CD4-positive, alpha-beta T cell treated with Interleukin-21 for 1 hour (primary cell): ENCODE measurements at regions not wholly inside any gene's neighbourhood (a gene's known extent, or its start where the extent isn't known, plus 50 kb on each side); places are given as distances from the start of the nearest gene placed in this dataset.

Experiments
- DNase-seq: peaks from one replicate; pipeline ENCODE4 v3.0.0-alpha.2; 2020

DNA sequence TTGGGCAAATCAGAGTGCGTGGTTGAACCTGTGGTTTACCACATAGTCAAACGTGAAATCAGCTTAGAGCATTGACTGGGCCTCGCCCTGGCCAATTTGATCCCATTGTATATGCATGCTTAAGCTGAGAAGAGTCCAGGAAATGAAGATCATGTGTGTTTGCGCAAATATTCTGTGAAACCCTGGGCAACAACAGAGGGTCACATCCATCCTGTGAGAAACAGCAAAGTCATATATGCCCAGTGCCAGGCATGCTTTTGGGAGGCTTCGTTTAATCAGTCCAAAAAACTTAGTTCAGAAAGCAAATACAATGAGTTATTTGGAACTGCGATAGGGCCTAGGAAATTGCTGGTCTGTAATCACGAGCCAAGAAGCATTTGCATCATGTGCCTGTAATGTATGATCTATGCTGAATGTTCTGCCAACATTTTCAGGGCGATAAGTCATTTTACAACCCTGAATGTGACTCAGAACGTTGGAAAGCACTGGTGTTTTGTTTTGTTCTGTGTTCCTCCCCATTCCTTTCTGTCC, 412.1 kb upstream of the CELF2 start:
- DNase-seq: no peak

DNA sequence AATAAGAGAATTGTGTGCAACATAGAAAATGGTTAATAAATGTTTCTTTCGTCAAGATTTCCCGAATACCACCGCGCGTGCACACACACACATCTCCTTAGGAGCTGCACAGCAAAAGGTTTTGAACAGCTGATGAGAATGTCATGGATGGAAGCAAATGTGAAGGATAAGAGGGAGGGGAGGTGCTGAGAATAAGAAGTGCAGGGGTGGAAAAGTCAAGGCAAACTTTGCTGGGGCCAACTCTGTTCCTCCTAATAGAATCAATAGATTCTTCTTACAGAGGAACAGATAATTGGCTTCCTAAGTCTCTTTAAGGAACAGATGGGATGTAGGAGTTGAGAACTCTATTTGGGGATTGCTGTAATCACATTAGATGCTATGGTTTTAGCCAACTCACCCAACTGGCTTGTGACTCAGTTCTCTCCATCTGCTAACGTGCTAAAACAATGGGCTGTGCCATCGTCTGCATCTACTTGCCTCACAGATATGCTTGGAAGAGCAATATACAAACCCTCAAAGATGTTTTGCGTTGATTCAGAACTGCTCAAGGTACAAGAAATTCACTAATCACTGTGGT, 408.2 kb upstream of the CELF2 start:
- no peak for DNase-seq

DNA sequence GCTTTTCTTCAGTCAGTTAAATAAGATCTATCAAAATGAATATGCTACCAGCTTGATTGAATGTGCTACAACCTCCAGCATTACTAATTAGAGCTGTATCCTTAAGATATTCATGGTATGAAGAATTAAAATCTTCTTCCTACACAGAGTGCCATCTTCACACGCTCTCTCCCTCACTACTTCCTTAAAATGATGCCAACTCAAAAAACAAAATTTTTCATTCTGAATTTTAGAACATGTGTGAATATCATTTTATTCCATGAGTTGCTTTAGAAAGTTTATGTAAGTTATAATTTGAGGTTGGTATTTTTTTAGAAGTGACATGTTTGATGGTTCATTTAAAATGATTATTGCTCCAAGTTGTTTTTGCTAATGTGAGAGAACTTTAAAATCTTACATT, 407.5 kb upstream of the CELF2 start:
- DNase-seq: no peak

DNA sequence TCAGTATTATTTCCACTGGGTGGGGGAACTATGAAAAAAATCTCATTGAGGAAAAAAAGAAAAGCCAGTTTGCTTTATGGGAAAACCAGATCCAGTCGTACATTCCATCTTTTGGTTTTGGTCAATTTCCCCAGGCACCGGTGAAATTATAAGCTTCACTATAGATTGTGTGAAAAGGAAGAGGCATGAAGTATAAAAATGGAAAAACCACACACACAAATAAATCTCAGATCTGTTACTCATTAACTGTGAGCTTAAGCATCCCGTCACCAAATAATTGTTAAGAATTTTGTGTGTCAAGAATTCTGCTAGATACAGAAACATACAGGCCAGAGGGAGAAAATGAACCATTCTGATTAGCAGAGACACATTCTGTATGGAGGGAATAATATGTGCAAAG, 405.5 kb upstream of the CELF2 start:
- DNase-seq: no peak

DNA sequence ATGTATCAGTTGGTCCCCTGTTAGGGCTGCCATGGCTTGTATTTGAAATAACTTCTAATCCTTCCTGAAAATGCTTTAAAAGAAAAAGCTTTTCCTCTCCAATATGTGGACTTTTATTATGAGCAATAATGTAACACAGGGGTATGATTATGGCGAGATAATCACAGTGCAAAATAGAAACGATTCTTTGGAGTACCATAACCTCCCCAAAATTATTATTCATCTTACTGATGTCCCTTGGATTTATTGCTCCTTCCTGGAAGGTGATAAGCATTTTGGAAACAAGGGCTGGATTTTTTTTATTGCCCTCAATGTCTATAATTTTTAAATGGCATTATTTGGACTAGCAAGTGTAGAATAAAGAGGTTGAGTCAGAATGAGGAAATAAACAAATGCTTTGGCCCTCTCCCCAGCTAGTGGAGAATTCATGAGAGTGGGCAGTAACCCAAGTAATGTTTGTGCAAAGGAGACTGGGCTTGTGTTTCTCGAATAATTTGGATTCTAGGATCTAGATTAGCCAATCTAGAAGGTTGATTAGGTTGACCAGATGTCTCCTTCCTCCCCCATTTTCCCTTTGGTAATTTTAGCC, 403.9 kb upstream of the CELF2 start:
- no peak for DNase-seq

DNA sequence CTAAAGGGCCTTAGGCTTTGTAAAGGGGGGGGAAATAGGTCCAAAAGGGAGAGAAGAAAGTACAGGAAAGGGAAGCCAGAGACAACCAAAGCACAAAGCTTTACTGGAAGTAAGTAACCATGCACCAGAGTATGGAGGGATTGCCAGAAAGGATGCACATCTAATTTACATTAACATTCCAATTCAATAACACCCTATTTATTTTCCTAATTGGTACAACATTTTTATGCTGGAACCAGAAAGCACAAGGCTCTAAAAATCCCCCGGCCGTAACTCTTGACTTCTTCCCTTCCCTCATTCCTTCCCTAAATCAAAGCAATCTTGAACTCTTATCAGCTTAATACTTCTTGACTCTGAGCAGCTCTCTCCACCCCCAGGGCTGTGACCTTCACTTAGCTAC, 400.0 kb upstream of the CELF2 start:
- DNase-seq: no peak

DNA sequence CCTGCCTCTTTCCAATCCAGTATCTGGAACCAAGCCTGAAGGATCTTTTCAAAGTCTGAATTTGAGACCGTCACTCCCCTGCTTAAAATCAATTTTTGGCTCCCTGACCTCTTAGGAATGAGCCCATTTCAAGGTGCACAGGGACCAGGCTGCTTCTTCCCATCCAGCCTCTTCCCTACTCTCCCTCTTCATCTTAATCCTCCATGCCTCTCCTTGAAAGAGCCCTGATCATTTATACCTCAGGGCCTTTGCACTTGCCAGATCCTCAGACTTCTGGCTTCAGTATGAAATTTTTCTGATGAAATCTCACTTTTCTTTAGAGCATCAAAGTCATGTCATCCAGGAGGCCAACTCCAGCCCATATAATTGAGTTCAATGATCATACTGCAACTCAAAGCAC, 399.5 kb upstream of the CELF2 start:
- no peak for DNase-seq

DNA sequence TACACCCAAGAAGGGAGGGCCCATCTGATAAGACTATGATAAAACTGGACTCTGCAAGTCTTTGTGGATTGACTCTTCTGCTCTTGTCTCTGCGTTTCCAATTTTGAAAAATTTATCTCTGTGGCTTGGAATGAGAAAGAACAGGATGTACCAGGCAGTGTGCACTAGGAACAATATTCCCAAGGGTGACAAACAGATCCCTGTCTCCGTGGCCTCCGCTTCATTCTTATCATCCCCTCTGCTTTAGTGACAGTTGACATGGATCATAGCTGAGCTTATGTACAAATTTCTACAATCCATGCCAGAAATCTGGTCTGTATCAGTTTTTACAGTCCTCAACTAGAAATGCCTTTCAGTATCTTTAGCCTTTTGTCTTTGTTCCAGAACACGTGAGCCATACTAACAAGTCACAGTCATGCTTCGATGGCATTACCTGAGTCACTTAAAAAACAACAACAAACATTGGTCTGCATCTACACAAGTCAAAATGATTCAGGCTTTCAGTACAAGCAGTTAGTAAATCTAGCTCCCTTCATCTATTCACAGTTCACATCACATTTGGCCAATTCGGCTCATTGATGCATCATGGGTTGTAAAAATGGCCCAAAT, 393.6 kb upstream of the CELF2 start:
- DNase-seq: no peak

DNA sequence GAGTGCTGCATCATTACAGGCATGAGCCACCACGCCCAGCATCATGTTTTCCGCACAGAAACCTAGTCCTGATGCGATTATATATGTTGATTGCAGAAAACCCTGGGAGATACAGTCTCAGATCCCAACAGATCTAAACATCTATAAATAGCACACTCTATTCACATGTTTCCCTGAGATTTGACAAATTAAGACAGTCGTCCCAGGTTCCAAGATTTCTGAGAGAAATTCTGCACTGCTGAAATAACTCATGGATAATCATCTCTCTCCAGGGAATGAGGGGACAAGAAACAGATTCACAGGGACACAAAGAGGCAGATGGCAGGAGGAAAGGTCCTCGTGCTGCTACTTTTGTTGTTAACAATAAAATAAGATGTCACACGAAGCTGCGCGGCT, 393.1 kb upstream of the CELF2 start:
- DNase-seq: no peak

DNA sequence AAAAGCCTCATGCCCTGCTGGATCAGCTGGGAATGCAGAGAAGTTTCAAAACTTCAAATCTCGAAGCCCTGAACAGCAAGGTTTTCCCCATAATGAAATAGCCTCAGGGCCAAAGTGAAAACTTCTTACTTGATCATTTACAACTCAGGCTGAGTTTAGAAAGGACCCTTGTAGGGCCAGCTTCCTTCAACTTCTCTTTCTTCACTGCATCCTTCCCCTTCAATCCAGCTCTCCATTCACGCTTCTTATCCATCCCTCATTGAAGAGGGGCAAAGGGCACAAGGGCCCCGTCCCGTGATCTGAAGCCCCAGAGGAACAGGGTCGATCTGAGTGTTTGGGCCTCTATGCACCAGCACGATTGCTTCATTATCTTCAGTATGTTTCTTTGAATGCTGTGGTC, 392.2 kb upstream of the CELF2 start:
- DNase-seq: no peak

DNA sequence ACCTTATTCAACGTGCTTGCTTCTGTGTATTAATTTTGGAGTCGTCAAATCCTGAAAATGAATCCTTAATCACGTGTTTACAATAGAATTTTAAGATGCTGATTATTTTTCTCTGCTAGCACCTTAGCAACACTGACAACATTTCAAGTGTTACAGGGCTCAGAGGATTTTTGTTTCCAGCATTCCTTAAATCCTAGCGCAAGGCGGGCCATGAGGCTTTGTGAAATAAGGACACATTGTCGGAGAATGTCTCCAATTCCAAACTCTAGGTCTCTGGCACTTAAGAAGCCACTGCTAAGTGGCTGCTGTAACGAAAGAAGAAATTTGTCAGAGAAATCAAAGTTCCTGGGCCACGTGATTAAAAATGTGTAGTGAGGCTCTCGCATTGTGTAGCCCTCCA, 390.9 kb upstream of the CELF2 start:
- DNase-seq: no peak

DNA sequence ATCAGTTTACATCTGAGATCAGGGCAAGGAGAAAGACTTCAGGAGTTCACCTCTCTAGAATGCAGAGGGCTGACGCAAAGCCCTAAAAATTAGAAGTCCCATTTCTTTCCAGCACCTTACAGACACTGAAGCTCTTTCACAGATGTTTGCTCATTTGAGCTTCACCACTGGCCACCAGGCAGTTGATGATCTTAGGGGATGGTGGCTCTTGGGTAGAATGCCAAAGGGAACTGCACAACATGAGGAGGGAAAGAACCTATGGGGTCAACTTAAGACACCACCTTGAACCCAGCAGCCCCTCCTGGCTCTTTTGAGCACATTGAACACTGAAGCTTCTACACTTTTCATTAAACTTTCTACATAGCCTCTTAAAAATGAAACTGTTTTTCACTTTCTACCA, 390.3 kb upstream of the CELF2 start:
- DNase-seq: no peak

DNA sequence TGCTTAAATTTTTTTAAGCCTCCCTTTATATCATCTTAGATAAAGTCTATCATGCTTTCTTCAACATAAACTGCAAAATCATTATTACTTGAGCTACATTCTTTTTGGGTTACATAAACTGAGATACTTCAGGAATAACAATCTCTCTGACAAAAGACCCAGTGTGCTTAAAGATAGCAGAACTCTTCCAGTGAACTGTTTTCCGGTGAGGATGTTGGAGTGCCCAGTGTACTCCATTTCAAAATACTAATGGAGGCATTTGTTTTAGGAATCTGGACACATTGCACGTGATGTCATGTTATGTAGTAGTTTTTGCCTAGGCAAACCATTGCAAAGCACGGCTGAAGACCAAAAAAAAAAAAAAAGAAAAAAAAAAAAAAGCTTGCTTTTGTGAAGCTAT, 388.2 kb upstream of the CELF2 start:
- no peak for DNase-seq

DNA sequence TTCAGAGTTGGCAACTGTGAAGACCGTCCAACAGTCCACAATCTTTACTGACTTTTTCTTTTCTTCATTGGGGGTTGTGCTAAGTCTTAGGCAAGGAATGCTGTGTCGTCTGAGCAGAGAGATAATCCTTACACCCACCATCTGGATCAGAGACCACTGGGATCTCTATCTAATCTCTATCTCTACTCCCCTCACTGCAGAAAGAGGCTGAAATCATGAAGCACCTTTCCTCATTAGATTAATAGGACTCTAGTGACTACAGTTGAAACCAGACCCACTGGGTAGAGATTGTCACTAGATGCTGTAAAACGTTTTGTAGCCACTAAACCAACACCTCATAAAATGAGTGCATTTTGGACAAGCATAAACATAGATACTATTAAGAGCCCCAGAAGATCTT, 387.4 kb upstream of the CELF2 start:
- DNase-seq: no peak

DNA sequence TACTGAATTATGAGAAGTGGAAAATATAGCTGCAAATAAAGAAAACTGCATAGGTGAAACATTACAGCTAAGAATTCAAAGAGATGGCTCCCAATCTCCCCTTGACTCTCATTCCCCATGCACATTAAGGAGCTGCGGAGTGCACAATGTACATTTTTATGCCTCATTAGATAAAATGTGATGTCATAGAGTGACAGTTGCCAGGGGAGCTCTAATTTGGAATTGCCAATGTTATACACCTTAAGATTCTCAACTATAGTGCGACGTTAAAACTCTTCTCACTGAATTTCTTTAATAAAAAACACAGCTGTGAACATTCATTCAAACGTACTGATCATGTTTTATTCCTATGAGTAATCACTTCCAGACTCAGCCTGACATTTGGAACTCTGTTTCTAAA, 386.9 kb upstream of the CELF2 start:
- no peak for DNase-seq

DNA sequence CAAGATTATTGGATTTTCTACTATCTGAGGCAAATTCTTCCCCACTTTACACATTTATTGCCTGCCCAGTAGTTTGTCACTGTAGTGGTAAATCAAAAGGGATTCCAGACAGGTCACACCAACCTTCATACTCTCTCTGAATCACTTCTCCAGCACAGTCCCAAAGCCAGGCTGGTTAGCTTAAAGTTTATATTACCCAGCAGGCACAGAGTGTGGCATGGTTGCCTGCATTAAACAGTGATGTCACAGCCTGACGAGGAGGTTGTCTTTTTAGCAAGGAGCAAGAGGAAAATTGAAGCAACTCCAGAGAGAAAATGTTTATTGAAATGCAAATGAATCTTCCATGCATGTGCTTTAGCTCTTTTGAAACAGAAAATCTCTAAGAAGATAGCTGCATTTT, 375.5 kb upstream of the CELF2 start:
- no peak for DNase-seq

DNA sequence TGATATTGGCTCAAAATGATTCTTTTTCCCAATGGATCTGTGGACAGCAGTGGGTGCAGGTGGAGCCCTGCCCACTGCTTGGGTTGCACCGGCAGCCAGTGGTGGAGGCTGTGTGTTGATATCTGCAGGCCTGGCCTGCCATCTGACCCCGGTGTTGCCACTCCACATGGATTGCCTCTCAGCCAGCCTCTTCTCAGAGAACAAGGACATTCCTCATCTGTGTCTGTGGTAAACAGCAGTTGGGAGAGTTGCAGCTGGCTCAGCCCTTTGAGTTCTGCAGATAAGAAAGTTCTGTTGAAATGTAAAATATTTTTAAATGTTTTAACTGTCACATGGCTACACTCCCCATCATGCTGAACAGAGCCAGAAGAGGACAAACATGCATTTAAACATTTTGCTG, 374.9 kb upstream of the CELF2 start:
- no peak for DNase-seq

DNA sequence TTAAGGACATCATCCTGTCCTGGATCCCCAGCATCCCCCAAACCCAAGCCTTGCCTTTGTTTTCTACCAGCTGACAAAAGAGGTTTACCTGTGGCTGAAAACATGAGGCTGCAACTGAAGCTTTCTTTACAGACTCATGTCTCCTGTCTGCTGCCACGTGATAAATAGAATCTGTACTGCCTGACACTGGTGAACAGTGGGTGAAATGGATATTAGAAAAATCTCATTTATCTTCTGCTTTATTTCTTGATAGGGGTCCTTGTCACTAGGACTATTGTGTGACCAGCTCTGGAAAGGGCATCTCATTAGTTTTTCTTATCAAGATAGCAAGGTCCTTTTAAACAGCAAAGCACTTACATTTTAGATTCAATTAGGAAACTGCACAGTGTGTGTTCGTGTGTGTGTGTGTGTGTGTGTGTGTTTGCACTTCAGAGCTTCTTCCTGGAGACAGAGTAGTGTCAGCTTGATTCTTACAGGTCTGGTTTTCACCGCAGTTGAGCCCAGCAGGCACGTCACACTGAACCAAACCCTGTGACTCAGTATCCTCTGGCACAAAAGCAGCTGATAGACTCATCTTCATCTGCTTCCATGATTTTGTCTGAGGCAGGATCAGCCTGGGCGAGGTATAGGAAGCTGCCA, 373.5 kb upstream of the CELF2 start:
- no peak for DNase-seq

DNA sequence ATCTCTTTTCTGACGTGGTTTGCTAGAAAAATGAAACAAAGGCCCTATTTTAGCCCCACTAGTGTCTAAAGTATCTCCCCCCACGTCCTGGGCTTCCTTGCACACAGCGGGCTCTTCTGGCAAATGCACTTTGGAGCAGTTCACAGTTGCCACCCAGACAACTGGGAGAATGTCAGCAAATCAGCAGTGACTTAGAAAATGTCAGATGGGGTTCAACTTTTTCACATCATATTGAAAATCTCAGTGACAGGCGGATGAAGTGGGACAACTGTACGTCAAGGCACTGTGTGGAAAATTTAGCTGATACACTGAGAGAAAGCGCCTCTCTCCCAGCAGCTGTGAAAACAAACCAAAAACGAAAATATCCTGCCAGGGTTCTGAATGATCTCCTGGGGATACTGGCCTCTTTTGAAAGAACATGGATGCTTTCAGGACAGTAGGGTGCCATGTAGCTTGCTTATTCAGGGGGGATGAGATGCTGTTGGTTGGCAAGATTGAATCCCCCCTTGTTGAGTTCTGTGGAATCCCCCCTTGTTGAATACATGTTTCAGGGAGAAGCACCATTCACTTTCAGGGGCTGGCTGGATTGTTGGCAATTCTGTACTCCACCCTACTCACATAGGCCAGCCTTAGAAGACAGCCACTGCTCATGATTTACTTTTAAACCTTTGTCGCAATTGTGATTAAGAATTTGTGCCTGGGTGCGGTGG, 372.8 kb upstream of the CELF2 start:
- DNase-seq: no peak

DNA sequence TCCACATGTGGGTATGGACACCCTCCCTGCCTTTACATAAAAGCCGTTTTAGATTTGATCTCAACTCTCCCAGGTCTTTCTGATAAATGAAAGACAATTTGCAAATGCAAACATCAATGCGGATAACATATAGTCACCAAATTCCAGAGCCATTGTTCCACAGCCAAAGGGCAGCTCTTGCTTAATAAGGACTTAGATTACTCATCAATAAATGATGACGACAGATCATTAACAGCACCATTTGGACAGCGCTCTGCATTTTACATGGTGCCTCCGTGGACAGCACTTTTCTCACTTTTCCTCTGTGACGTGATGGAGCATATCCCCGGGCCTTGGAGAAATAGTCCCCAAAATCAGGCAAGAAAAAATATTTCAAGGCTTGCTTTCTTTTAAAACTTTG, 370.3 kb upstream of the CELF2 start:
- DNase-seq: no peak

DNA sequence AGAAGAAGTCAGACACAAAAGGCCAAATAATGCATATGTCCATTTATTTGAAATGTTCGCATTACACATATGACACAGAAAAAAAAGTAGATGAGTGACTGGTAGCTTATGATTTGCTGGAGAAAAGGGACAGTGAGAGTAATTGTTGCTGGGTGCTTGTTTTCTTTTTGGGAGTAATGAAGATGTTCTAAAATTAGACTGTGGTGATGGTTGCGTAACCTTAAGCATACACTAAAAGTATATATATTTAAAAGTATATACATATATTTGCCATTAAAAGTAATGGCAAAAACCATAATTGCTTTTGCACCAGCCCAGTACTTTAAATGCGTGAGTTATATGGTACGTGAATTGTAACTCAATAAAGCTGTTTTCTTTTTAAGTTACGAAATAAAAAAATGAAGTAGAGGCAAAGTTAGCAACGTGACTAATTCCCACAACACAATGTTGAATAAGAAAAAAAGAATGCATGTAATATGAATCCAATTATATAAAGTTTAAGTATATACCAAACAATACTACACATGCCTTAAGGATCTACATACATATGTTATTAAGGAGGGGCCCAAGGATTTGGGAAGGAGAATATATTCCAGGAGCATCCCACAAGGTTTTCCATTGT, 360.4 kb upstream of the CELF2 start:
- DNase-seq: no peak

DNA sequence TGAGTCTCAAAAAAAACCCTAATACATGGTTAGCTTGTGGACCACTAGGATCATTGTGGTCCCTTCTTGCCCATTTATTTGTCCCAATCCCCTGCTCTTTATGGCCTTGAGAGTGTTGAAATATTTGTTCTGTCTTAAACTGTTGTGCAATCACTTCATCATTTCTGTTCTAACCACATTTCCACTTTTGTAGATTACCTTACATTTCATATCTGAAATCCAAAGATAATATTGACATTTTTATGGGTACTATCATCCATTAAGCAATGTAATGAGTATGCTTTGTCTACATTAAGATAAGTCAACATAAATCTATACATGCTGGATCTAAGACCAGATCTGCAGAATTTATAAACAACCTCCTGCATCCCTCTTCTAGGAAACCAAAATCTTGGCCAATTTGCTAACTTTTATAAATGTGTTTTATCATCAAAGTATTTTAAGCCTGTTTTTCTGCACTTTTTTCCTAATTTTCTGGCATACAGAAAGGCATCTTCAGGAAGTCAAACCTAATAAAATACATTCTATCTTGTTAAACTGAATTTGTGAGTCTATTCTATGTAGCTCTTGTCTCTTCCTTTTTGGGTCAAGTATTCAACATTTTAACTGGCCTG, 359.4 kb upstream of the CELF2 start:
- DNase-seq: no peak

DNA sequence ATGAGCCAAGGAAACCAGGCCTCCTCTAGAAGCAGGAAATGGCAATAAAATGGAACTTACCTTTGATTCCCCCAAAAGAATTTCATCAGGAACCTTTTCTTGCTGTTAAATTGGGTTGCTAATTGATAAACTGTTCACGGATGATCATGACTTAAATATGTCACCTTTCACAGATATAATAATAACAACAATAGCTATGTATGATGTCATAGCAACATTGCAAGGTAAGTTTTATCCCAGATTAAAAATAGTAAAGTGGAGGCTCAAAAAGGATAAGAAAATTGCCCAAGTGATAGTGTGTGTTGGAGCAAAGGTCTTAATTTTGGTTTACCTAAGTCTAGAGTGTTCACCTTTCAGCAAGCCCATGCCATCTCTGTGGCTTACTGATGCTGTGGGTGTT, 357.6 kb upstream of the CELF2 start:
- no peak for DNase-seq
